Kidney capillary endothelial cell (primary cell): ENCODE measurements at regions not wholly inside any gene's neighbourhood (a gene's known extent, or its start where the extent isn't known, plus 50 kb on each side); places are given as distances from the start of the nearest gene placed in this dataset.
"Not testable (repeated sequence)": the region's sequence is repeated elsewhere in the genome, so short reads cannot be mapped to it uniquely, and the experiment has no call there.

ENCODE experiments used
- DNase-seq: peaks from one replicate; pipeline ENCODE4 v3.0.0-alpha.2; 2018; ENCODE audit warnings: low spot score

DNA sequence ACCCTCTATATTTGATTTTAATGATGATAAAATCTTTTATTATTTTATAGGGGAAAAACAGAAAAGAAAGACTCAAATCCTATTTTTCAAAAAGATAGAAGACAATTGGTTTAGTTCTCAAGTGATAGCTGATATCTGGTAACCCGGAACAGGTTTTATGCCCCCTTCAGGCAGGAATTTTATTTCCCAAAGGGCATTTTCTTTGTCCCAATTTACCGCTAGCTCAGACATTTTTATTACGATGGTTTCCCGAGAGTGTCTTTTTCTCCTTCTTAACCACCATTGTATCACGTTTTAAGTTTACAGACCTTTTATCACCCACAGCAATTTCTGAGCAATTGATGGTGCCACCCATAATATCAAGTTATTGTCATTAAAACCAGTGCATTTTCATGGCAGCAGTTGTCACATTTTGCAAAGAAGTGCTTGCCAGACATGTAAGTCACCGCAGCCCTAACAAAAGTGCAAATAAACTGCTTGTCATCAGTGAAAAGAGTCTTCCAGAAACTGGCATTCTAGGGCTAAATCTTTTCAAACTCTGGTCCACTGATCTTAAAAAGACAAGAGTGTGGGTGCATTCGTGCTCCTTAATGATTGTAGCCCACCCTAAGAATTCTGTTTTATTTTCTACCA is 204.8 kb upstream of the VCX start:
- no peak for DNase-seq

DNA sequence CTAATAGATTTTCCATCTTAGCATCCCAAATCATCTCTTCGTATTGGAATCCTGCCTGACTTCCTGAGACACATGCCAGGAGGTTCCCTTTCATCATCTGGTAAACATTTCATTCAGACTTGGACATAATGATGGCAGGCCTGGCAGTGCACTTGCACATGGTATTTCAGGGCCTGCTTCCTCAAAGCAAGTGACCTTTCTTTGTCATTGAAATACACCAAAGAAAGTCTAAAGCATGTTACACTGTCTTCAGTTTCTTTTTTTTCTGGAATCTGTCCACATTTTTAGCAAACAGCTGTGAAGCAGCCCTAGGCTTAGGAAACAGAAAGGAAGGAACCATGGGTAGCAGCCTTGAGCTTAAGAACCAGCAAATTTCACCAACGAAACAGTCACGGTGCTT is 205.9 kb upstream of the VCX start:
- DNase-seq, result no peak

DNA sequence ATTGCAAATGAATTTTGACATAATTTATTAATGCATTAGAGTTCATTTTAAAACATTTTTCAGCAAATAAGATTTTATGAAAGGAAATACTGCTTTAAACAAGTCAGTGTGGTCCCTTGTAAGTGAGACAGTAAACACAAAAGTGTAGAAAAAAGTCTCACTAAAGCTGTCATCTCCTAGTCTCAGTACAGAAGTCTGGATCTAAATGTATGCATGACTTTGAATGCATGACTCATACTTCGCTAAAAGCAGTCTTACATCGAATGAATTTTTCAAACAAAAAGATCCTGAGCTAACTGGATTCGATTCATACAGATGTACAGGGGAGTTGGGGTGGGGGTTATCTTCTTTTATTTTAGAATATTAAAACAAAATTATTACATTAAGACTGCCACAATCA is 207.4 kb upstream of the VCX start:
- no peak for DNase-seq

- DNase-seq, result no peak
These were observed 222.4 kb upstream of the VCX start for GRCh38 chrX:7620560-7620959.

DNA sequence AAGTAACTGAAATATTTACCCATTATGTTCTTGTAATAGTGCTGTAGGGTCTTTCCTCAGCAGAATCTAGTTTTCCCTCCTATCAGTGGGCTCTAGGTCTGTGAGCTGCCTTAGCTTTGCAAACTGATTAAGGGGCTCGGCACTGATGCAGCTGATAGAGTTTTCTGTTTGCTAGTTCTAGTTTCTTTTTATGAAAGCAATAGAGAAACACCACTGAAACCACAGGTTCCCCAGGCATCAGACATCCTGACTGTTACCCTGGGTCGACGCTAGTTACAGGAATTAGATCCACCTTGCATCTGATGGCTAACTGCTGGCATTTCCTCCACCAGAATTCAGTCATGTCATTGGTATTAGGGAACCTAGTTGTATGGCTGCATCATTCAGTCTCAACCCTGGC is 225.0 kb upstream of the VCX start:
- no peak for DNase-seq

DNA sequence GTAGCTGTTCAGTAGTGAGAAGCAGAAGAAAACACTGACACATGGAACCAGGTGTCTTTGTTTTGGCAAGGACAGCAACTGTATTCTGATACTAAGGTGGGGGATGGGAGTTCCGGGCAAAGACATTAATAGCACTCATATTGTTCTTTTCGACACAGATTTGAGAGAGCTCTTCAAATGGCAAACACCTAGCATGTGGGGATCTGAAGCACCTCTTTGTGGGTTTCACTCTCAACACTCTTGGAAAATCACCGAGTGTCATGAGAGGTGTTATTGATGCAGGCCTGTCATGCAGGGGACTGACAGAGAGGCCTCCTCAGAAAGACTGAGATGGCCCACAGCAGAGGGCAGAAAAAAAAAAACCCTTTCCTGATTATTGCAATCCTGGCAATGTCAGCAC is 228.4 kb upstream of the VCX start:
- no peak for DNase-seq

GRCh38 chrX:7608625-7609024 is 234.3 kb upstream of the VCX start:
- DNase-seq, result not testable (repeated sequence)

- DNase-seq, result no peak
These were observed 236.8 kb upstream of the VCX start for GRCh38 chrX:7606039-7606652.

- peak; percentile 13 for DNase-seq
These were observed 239.6 kb upstream of the VCX start for GRCh38 chrX:7603387-7603786.

DNA sequence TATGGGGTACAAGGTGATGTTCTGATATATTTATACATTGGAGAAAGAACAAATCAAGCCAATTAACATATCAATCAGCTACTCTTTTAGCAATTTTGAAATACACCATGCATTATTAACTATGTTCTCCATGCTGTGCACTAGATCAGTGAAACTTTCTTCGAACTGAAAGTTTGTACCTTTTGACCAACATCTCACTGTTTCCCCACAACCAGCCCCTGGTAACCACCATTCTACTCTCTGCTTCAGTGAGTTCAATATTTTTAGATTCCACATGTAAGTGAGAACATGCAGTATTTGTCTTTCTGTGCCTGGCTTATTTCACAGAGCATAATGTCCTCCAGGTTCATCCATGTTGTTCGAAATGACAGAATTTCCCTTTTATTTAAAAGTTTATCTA is 246.1 kb upstream of the VCX start:
- DNase-seq, result no peak

DNA sequence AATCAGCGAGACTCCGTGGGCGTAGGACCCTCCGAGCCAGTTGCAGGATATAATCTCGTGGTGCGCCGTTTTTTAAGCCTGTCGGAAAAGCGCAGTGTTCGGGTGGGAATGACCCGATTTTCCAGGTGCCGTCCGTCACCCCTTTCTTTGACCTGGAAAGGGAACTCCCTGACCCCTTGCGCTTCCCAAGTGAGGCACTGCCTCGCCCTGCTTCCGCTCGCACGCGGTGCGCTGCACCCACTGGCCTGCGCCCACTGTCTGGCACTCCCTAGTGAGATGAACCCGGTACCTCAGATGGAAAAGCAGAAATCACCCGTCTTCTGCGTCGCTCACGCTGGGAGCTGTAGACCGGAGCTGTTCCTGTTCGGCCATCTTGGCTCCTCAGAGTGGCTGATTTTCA is 249.6 kb upstream of the VCX start:
- DNase-seq, result not testable (repeated sequence)

DNA sequence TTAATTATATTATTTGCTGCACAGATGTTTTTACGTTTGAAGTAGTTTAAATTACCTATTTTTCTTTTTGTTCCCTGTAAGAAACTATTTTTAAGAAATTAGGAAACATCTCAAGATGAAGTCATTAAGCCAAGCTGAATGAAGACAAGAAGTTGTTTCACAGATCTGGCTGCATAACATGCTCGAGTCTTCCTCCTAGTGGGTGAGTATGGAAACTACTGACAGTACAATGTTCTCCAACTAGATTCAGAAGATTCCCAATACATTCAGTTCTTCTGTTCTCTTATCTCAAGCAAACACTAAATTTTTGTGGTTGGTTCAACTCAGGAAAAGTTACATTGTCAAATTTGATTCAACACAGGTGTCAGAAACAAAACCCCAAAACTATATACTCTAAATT is 256.8 kb upstream of the VCX start:
- peak; percentile 23 for DNase-seq

DNA sequence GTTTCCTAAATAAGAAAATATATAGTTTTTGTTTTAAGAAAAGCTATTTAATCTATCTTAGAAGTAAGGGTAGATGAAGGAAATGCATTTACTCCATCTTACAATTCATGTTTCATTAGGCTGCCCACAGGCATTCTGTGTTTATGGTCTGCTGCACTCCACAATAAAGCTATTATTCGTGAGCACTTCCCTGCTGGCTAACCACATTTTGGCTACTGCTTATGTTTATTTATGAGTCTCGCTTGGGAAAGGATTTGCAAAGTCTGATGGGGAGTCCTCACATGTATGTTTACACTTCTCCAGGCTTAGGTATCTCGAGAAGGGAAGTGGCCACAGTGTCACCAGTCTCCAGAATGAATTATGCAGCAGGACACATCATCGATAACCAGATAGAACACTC is 260.8 kb upstream of the VCX start:
- DNase-seq, result no peak

GRCh38 chrX:7580127-7580526 is 262.8 kb upstream of the VCX start:
- no peak for DNase-seq

GRCh38 chrX:7574325-7574724 is 268.6 kb upstream of the VCX start:
- DNase-seq, result peak; percentile 1

- DNase-seq, result no peak
These were observed 272.4 kb upstream of the VCX start for GRCh38 chrX:7570432-7571029.

GRCh38 chrX:7568597-7568996 is 274.4 kb upstream of the VCX start:
- no peak for DNase-seq

GRCh38 chrX:7568130-7568529 is 274.8 kb upstream of the VCX start:
- DNase-seq, result no peak

DNA sequence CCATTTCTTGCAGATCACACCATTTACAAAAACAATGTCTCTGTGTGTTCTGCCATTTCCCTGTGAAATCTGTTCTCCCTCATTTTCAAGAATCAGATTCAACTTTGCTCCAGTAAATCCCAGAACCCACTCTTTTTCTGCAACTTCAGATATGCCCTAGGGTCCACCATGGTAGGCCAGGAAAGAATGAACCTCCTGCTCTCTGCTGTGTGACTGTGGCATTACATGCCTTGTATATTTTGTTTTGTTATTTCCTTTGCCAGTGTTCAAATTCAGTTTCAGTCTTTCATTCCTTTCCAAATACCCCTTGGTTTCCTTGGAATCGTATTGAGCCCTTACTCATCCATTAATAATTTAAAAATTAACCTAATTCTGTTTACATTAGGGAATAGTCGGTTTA is 290.2 kb upstream of the VCX start:
- DNase-seq, result no peak

DNA sequence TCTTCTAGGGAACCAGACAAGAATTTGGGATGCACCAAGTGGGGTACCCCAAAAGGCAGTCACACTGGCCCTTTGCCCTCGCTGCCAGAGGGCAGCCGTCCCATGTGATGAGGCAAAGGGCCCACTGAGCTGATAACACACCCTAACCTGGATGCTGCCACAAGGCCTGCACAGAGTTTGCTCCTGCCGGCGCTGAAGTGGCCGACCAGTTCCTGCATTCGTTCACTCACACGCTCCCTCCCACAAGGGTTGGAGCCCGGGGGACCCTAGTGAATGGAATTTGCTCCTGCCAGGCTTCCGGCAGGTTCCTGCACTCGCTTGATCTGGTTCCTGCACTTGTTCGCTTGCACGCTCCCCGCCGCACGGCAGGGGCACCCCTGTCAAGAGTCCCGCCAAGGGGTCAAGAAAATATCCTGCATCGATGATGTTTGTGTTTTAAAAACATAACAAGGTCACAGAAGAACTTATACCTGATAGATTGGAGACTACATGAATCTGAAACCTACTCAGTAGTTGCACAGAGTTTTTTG is 296.4 kb upstream of the VCX start:
- DNase-seq, result no peak

GRCh38 chrX:7545564-7545963 is 297.4 kb upstream of the VCX start:
- DNase-seq, result no peak

- DNase-seq, result no peak
These were observed 300.2 kb upstream of the VCX start for GRCh38 chrX:7542587-7543380.

- no peak for DNase-seq
These were observed 320.1 kb upstream of the VCX start for GRCh38 chrX:7522860-7523259.
